HepG2 (cell line): ENCODE measurements at regions not wholly inside any gene's neighbourhood (a gene's known extent, or its start where the extent isn't known, plus 50 kb on each side); places are given as distances from the start of the nearest gene placed in this dataset.

Experiments
- ATAC-seq: fragments of 200-7000 bp; cut with Tn5 transposase; 3 replicates; pipeline ENCODE4 v1.9.1; 2020; ENCODE audit warnings: mild to moderate bottlenecking, moderate library complexity
- BruUV-seq: library from RNA; stranded (reverse); fragments of 400-500 nt; replicated peaks from 2 replicates; lab custom pipeline; 2021; lab: Mats Ljungman, UMichigan
- CTCF ChIA-PET: fragments of 300-600 bp; formaldehyde crosslinking; extraction: SDS; loops from one replicate; lab custom pipeline; 2021; ENCODE audit warnings: low total read pairs, inconsistent platforms, low intra/inter-chr PET ratio; lab: Yijun Ruan, JAX
- POLR2A ChIA-PET: fragments of 350-600 bp; sonication (Branson Sonifier 250); formaldehyde crosslinking; loops from one replicate; lab custom pipeline; 2020; ENCODE audit warnings: antibody characterized with exemption, inconsistent platforms; lab: Yijun Ruan, JAX
- DNase-seq: peaks from one replicate; pipeline ENCODE4 v3.0.0-alpha.2; 2015; ENCODE audit warnings: low spot score
- FAIRE-seq: peaks from 3 replicates; lab custom pipeline; 2011; peaks lifted over from hg19 to GRCh38; lab: Jason Lieb, UNC
- H2AFZ ChIP-seq: one replicate; pipeline ENCODE4 v1.6.1; 2011; ENCODE audit warnings: low read length, inconsistent platforms
- H3K27ac ChIP-seq: fragments of 300-600 bp; 3 replicates; pipeline ENCODE4 v1.8.0; 2011; ENCODE audit warnings: mixed run types, mild to moderate bottlenecking, mixed read lengths, low read length, inconsistent platforms; ENCODE audit not compliant: insufficient read depth; ENCODE audit errors: extremely low read length
- H3K27me3 ChIP-seq, 2 experiments: fragments of 200-600 bp in 1 of 2; 2 replicates in 1 of 2; 3 replicates in 1 of 2; pipeline versions ENCODE4 v1.6.0 to v1.8.0; 2011; ENCODE audit warnings: low read length in 2 of 2, mild to moderate bottlenecking in 2 of 2, moderate library complexity in 2 of 2, inconsistent platforms in 1 of 2; ENCODE audit not compliant: insufficient read depth in 2 of 2, control insufficient read depth in 1 of 2
- H3K36me3 ChIP-seq, 2 experiments: fragments of 200-600 bp in 1 of 2; replicated peaks in 1 of 2; 2 replicates in 1 of 2; 3 replicates in 1 of 2; pipeline versions ENCODE4 v1.5.1 to v1.8.0; 2011; ENCODE audit warnings: low read length in 2 of 2, inconsistent platforms in 1 of 2; ENCODE audit not compliant: insufficient read depth in 2 of 2, control insufficient read depth in 1 of 2
- H3K4me1 ChIP-seq: 2 replicates; pipeline ENCODE4 v1.5.1; 2012; ENCODE audit warnings: low read length, inconsistent platforms; ENCODE audit not compliant: insufficient read depth
- H3K4me2 ChIP-seq: 2 replicates; pipeline ENCODE4 v1.6.0; 2011; ENCODE audit warnings: low read depth, low read length, inconsistent platforms
- H3K4me3 ChIP-seq, 3 experiments: fragments of 200-600 bp in 1 of 3; sonication (generic), shearing (Covaris generic) in 1 of 3; replicated peaks in 1 of 3; 2 replicates each; pipeline ENCODE4 v1.5.1; 2011 to 2016; ENCODE audit warnings: low read length in 3 of 3, inconsistent platforms in 2 of 3, low read depth in 2 of 3, mild to moderate bottlenecking in 2 of 3, control low read depth in 1 of 3, mixed read lengths in 1 of 3; ENCODE audit not compliant: insufficient read depth in 1 of 3
- H3K79me2 ChIP-seq: one replicate; pipeline ENCODE4 v1.6.1; 2011; ENCODE audit warnings: low read length, inconsistent platforms; ENCODE audit not compliant: insufficient read depth
- H3K9ac ChIP-seq: 2 replicates; pipeline ENCODE4 v1.6.0; 2011; ENCODE audit warnings: mild to moderate bottlenecking, low read depth, low read length, inconsistent platforms; ENCODE audit not compliant: insufficient read depth
- H3K9me3 ChIP-seq: 2 replicates; pipeline ENCODE4 v1.5.1; 2012; ENCODE audit warnings: mild to moderate bottlenecking, low read length
- H4K20me1 ChIP-seq: 2 replicates; pipeline ENCODE4 v1.6.0; 2011; ENCODE audit warnings: inconsistent platforms, mild to moderate bottlenecking, low read length, moderate library complexity; ENCODE audit not compliant: insufficient read depth
- CHD2 ChIP-seq: IDR thresholded peaks from 2 replicates; pipeline ENCODE4 v1.6.1; 2011; ENCODE audit warnings: low read depth, low read length, improper control_type of control experiment
- FUBP1 ChIP-seq: sonication (generic); formaldehyde crosslinking; IDR thresholded peaks from 2 replicates; pipeline ENCODE4 v1.5.1; 2020; ENCODE audit warnings: missing genetic modification reagents, mild to moderate bottlenecking, borderline replicate concordance
- KAT2B ChIP-seq: fragments of 150-350 bp; IDR thresholded peaks from 2 replicates; pipeline ENCODE4 v1.6.1; 2014; ENCODE audit warnings: low read depth, low read length, borderline replicate concordance
- KLF12 ChIP-seq: sonication (generic); formaldehyde crosslinking; IDR thresholded peaks from 2 replicates; pipeline ENCODE4 v1.4.0; 2020; ENCODE audit warnings: missing genetic modification reagents, borderline replicate concordance
- MXI1 ChIP-seq: IDR thresholded peaks from 3 replicates; pipeline ENCODE4 v1.6.1; 2012; ENCODE audit warnings: low read depth, low read length, inconsistent platforms, borderline replicate concordance
- PAXIP1 ChIP-seq: sonication (generic); formaldehyde crosslinking; conservative IDR thresholded peaks from 2 replicates; pipeline ENCODE4 v1.4.0; 2020; ENCODE audit warnings: mild to moderate bottlenecking, missing genetic modification reagents, moderate library complexity
- POLR2AphosphoS2 ChIP-seq: IDR thresholded peaks from 2 replicates; pipeline ENCODE4 v1.6.1; 2011; ENCODE audit warnings: low read depth, low read length, improper control_type of control experiment
- SMARCE1 ChIP-seq: fragments of 450-650 bp; IDR thresholded peaks from 2 replicates; pipeline ENCODE4 v1.6.1; 2017; ENCODE audit warnings: borderline replicate concordance
- TBX3 ChIP-seq: fragments of 450-650 bp; IDR thresholded peaks from 2 replicates; pipeline ENCODE4 v1.6.1; 2017; ENCODE audit warnings: antibody characterized with exemption, mild to moderate bottlenecking, inconsistent platforms, borderline replicate concordance
- ZNF180 ChIP-seq: sonication (generic); formaldehyde crosslinking; IDR thresholded peaks from 2 replicates; pipeline ENCODE4 v1.4.0; 2020; ENCODE audit warnings: low read depth, missing genetic modification reagents, borderline replicate concordance
- ZNF777 ChIP-seq: sonication (generic); formaldehyde crosslinking; IDR thresholded peaks from 2 replicates; pipeline ENCODE4 v1.4.0; 2020; ENCODE audit warnings: missing genetic modification reagents
- ZSCAN5A ChIP-seq: sonication (generic); formaldehyde crosslinking; IDR thresholded peaks from 2 replicates; pipeline ENCODE4 v1.8.0; 2022; ENCODE audit warnings: mild to moderate bottlenecking, missing genetic modification reagents, borderline replicate concordance
- WGBS: methylation state at CpG from one replicate; pipeline ENCODE4 v1.1.6; 2017; ENCODE audit warnings: low lambda C conversion rate; 5-methylcytosine and 5-hydroxymethylcytosine counted together
- in situ Hi-C: cut with HindIII; loops from 2 replicates; pipeline ENCODE4 v1.10.0; 2017; ENCODE audit warnings: low pct_unique_long_range_greater_than_20kb; ENCODE audit not compliant: extremely low pct_ligation_motif_present
- intact Hi-C: fragments of 100-400 bp; cut with micrococcal nuclease; formaldehyde crosslinking; loops from one replicate; pipeline ENCODE4 v1.10.0; 2022; ENCODE audit not compliant: unreplicated experiment

DNA sequence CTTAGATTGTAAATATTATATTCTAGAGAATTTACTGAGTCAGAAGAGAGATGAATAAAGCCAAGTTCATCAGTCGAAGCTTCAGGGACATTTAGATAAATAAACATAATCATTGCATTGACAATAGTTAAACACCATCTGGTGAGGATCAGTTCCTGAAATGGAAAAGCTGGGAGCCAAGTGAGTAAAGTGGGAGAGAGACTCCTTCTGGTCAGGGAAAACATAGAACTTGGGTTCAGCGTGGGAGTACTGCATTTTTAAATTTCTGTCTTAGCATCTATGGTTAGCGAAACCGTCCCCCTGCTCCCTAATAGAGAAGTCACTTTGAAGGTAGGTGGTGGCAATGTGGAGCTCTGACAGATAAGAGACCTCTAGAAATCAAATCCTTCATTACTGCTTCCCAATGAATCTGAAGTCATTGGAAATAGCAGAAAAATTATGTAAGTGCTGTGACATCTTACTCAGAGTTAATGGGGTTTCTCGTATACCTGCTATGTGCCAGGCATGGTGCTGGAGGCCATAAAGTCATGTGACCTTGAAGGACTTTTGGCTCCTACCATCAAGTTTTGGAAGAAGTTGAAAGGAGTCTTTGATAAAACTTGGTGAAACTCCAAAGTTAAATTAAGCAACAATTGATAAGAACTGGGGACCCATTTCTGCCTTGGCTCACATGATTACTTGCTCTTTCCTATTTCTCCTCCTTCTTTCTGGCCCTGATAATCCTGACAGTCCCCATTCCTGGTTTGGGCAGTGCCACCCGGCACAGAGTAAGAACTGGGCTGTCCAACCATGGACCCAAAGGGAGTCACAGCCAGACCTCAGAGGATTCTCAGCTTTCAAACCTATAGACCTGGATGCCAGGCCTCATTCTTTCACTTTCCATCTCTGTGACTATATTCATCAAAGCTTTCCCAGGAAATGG lies 211.2 kb downstream of the C7orf25 start:
- Histone ChIP-seq H3K27ac (no peak overlapping the region), H3K4me2 (no peak overlapping the region), H4K20me1 (no peaks in the 10 kb centered on the region), H3K9me3 (no peaks in the 10 kb centered on the region), H3K4me3 (no peak overlapping the region), H3K79me2 (no peaks in the 10 kb centered on the region), H3K36me3 (no peaks in the 10 kb centered on the region), H3K4me1 (no peaks in the 10 kb centered on the region), H2AFZ (no peak overlapping the region), H3K27me3 (no peaks in the 10 kb centered on the region), H3K9ac (no peak overlapping the region)
- TF ChIP-seq POLR2AphosphoS2 (no peak), TBX3 (no peak), MXI1 (no peak), ZNF180 (CRISPR knock-in tag) (no peak), CHD2 (no peak), SMARCE1 (no peak), ZSCAN5A (CRISPR knock-in tag) (no peak), KLF12 (CRISPR knock-in tag) (no peak), ZNF777 (CRISPR knock-in tag) (no peak), PAXIP1 (CRISPR knock-in tag) (no peak), KAT2B (no peak), FUBP1 (no peak)
- WGBS = 22% methylated on average over 6 of the region's 6 CpGs
- POLR2A ChIA-PET = no interaction called here
- in situ Hi-C loops = no loop called here
- FAIRE-seq = no peak
- CTCF ChIA-PET = no interaction called here
- ATAC-seq = no peak
- intact Hi-C loops = no loop called here
- BruUV-seq = no TSS peak
- no peak for DNase-seq
